Type B pancreatic cell (in vitro differentiated cells): ENCODE measurements at regions not wholly inside any gene's neighbourhood (a gene's known extent, or its start where the extent isn't known, plus 50 kb on each side); places are given as distances from the start of the nearest gene placed in this dataset.
A peak's percentile ranks its signal among the peaks of the same experiment; 100 is the strongest.

ENCODE experiments used
- DNase-seq: peaks from one replicate; pipeline ENCODE4 v3.0.0; 2021; ENCODE audit warnings: mixed read lengths; ENCODE audit not compliant: unreplicated experiment; ENCODE audit errors: extremely low spot score
- H3K27ac Mint-ChIP-seq: 2 replicates; pipeline ENCODE4 v1.8.0; 2021; ENCODE audit warnings: mild to moderate bottlenecking, mixed read lengths
- H3K27me3 Mint-ChIP-seq: 2 replicates; pipeline ENCODE4 v1.8.0; 2021; ENCODE audit warnings: mixed read lengths
- H3K36me3 Mint-ChIP-seq: 2 replicates; pipeline ENCODE4 v1.8.0; 2021; ENCODE audit warnings: mixed read lengths
- H3K4me1 Mint-ChIP-seq: one replicate; pipeline ENCODE4 v1.8.0; 2021; ENCODE audit warnings: mixed read lengths; ENCODE audit not compliant: unreplicated experiment
- H3K4me3 Mint-ChIP-seq: 2 replicates; pipeline ENCODE4 v1.8.0; 2021; ENCODE audit warnings: mild to moderate bottlenecking, mixed read lengths
- H3K9me3 Mint-ChIP-seq: 2 replicates; pipeline ENCODE4 v1.8.0; 2021; ENCODE audit warnings: mixed read lengths
- TF ChIP-seq, protein P1 (sequence below): fragments of 200-600 bp; sonication (generic); conservative IDR thresholded peaks from 2 replicates; pipeline ENCODE4 v1.5.0; 2021; ENCODE audit warnings: antibody characterized with exemption, mild to moderate bottlenecking

DNA sequence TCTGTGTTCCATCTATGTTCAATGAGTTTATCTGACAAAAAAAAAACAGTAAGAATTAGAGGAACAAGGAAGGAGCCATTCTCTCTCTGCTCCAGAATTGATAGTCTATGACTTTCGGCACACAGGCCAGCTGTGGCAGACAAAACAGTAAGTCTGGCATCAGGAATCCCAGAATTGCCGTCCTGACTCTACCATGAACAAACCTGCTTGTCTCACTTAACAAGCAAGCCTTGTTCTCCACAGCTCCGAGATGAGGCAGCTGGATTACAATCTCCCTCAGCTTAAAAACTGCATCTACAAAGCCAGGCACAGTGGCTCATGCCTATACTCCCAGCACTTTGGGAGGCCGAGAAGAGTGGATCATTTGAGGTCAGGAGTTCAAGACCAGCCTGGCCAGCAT lies 153.6 kb upstream of the TMCC3 start:
- Mint-ChIP-seq H3K27me3 (peaks cover 39% of the 10 kb centered on the region), H3K4me3 (no peak overlapping the region), H3K36me3 (no peaks in the 10 kb centered on the region), H3K27ac (no peak overlapping the region), H3K4me1 (peaks cover 4% of the 10 kb centered on the region), H3K9me3 (no peaks in the 10 kb centered on the region)
- TF ChIP-seq, protein P1, sequence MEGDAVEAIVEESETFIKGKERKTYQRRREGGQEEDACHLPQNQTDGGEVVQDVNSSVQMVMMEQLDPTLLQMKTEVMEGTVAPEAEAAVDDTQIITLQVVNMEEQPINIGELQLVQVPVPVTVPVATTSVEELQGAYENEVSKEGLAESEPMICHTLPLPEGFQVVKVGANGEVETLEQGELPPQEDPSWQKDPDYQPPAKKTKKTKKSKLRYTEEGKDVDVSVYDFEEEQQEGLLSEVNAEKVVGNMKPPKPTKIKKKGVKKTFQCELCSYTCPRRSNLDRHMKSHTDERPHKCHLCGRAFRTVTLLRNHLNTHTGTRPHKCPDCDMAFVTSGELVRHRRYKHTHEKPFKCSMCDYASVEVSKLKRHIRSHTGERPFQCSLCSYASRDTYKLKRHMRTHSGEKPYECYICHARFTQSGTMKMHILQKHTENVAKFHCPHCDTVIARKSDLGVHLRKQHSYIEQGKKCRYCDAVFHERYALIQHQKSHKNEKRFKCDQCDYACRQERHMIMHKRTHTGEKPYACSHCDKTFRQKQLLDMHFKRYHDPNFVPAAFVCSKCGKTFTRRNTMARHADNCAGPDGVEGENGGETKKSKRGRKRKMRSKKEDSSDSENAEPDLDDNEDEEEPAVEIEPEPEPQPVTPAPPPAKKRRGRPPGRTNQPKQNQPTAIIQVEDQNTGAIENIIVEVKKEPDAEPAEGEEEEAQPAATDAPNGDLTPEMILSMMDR = no peak
- DNase-seq = no peak

DNA sequence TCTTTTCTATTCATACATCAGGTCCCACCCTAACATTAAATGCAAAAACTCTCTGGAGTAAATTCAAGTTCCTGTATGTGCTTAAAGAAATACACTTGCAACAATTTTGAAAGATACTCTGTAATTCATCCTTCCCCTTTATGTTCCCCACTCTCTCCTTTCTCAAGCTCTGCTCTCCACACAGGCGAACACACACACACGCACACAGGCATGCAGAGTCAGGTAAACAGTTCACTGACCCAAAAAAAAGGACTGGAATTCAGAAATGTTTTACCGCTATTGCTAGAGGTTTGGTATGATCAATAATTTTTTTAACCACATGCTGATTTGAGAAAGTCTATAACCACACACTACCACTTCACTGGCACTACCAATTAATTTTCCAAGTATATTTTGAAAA lies 152.4 kb upstream of the TMCC3 start:
- Mint-ChIP-seq H3K4me1 (peaks cover 4% of the 10 kb centered on the region), H3K27ac (no peak overlapping the region), H3K36me3 (no peaks in the 10 kb centered on the region), H3K4me3 (no peak overlapping the region), H3K9me3 (no peaks in the 10 kb centered on the region), H3K27me3 (peaks cover 41% of the 10 kb centered on the region)
- TF ChIP-seq, protein P1 = no peak
- DNase-seq = no peak

DNA sequence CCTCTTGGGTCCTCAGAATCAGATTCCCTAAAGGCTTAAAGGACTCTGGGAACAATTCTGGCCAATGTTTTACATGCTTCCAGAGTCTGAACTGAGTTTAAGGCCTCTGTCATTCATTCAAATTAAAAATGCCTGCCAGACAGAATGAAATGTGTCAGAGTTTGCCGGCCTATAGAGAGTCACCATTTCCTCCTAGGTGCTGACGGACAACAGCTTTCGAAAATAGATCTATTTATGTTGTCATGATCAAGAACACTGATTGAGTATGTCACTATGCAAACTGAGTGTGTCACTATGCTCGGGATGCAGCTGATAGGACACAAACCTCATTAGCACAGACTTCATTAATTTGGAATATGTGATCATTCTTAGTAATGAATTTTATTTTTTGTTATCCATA lies 151.4 kb upstream of the TMCC3 start:
- DNase-seq = no peak
- TF ChIP-seq, protein P1 = no peak
- no peaks in the 10 kb centered on the region for H3K9me3 Mint-ChIP-seq
- H3K27me3 Mint-ChIP-seq = peaks cover 36% of the 10 kb centered on the region
- H3K27ac Mint-ChIP-seq = no peak overlapping the region
- no peak overlapping the region for H3K4me3 Mint-ChIP-seq
- no peaks in the 10 kb centered on the region for H3K36me3 Mint-ChIP-seq
- H3K4me1 Mint-ChIP-seq = peaks cover 4% of the 10 kb centered on the region

DNA sequence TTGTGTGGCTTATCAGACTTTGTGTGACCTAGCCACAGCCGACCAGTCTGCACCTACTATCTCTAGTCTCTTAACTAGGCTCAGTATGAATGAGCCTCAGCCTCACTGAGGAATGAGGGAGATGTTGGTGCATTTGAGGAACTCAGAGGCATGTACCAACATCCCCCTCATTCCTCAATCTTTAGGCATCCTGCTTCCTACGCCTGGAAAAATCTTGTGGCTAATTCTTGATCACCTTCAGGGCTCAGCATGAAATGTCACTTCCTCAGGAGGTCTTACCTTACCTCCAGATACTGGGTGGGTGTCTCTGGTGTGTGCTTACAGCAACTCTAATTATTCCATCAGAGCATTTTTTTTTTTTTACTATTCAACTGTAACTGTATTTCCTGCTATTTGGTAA lies 148.8 kb upstream of the TMCC3 start:
- Mint-ChIP-seq H3K4me1 (peaks cover 4% of the 10 kb centered on the region), H3K27ac (no peak overlapping the region), H3K4me3 (no peak overlapping the region), H3K9me3 (no peaks in the 10 kb centered on the region), H3K27me3 (peaks cover 44% of the 10 kb centered on the region), H3K36me3 (no peaks in the 10 kb centered on the region)
- TF ChIP-seq, protein P1 = no peak
- no peak for DNase-seq

DNA sequence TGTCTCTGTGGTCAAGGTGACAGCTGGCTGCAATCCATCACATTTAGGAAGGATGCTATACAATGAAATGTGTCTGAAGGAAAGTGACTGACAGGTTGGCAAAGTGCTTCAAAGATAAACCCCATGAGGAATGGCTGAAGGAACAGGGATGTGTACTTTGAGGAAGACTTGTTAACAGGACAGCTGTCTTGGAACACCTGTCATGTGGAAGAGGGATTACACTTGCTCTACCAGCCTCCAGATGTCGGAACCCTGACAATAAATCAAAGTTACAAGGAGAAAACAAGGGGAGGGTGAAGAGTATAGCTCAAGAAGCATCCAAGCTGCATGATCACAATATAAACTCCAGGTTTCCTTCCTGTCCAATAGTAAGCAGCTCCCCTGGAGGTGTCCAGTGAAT lies 147.8 kb upstream of the TMCC3 start:
- H3K4me1 Mint-ChIP-seq = peaks cover 10% of the 10 kb centered on the region
- H3K27ac Mint-ChIP-seq = no peak overlapping the region
- no peak overlapping the region for H3K4me3 Mint-ChIP-seq
- peaks cover 48% of the 10 kb centered on the region for H3K27me3 Mint-ChIP-seq
- TF ChIP-seq, protein P1 = no peak
- no peaks in the 10 kb centered on the region for H3K36me3 Mint-ChIP-seq
- H3K9me3 Mint-ChIP-seq = no peaks in the 10 kb centered on the region
- no peak for DNase-seq

DNA sequence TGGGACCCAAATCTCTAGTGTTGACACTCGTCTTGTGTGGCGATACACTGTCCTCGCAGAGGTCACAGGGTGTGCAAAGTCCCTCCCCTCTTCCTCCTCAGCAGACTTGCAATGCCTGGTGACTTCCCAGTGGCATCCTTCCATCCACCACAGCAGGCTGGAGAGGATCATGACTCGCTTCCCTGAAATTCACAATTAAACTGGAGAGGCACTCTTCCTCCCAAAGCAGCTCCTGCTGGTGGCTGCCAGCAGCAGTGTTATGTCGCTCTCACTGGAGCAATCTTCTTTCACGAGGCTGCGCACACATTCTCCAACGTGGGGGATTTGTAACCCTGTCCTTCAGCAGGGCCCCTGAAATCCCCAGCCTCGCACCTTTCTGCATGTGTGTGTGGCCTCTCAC lies 145.2 kb upstream of the TMCC3 start:
- Mint-ChIP-seq H3K27me3 (peaks cover 54% of the 10 kb centered on the region), H3K27ac (no peak overlapping the region), H3K4me3 (no peak overlapping the region), H3K9me3 (no peaks in the 10 kb centered on the region), H3K36me3 (no peaks in the 10 kb centered on the region), H3K4me1 (peaks cover 16% of the 10 kb centered on the region)
- TF ChIP-seq, protein P1 = peak; percentile 13
- DNase-seq = no peak
